Skin of body (tissue), 1 donor: ENCODE measurements at regions not wholly inside any gene's neighbourhood (a gene's known extent, or its start where the extent isn't known, plus 50 kb on each side); places are given as distances from the start of the nearest gene placed in this dataset.
"Not testable (repeated sequence)": the region's sequence is repeated elsewhere in the genome, so short reads cannot be mapped to it uniquely, and the experiment has no call there.

Experiments used
- DNase-seq: peaks from one replicate; lab custom pipeline; 2025; lab: John Stamatoyannopoulos, UW

- DNase-seq = peak; percentile 14
Observed at GRCh38 chr7:152949253-152949652, 189.7 kb downstream of the ACTR3B start.

- DNase-seq = no peak
Observed at GRCh38 chr7:152949790-152950189, 190.2 kb downstream of the ACTR3B start.

GRCh38 chr7:152956006-152956405 lies 196.5 kb downstream of the ACTR3B start:
- no peak for DNase-seq

- DNase-seq = no peak
Observed at GRCh38 chr7:152959610-152960009, 200.1 kb downstream of the ACTR3B start.

GRCh38 chr7:152961796-152962195 lies 202.2 kb downstream of the ACTR3B start:
- DNase-seq = not testable (repeated sequence)

- no peak for DNase-seq
Observed at GRCh38 chr7:152966189-152966588, 206.6 kb downstream of the ACTR3B start.

GRCh38 chr7:152967958-152968357 lies 208.4 kb downstream of the ACTR3B start:
- DNase-seq = no peak

- no peak for DNase-seq
Observed at GRCh38 chr7:152968514-152968913, 209.0 kb downstream of the ACTR3B start.

GRCh38 chr7:152969335-152969734 lies 209.8 kb downstream of the ACTR3B start:
- no peak for DNase-seq

GRCh38 chr7:152969839-152970238 lies 210.3 kb downstream of the ACTR3B start:
- DNase-seq = no peak

GRCh38 chr7:152970481-152970880 lies 210.9 kb downstream of the ACTR3B start:
- no peak for DNase-seq

GRCh38 chr7:152974577-152974976 lies 215.0 kb downstream of the ACTR3B start:
- no peak for DNase-seq

GRCh38 chr7:152975076-152975475 lies 215.5 kb downstream of the ACTR3B start:
- no peak for DNase-seq

- DNase-seq = no peak
Observed at GRCh38 chr7:152979376-152979775, 219.8 kb downstream of the ACTR3B start.

- DNase-seq = no peak
Observed at GRCh38 chr7:152984421-152984820, 224.9 kb downstream of the ACTR3B start.

- DNase-seq = no peak
Observed at GRCh38 chr7:152986376-152986775, 226.8 kb downstream of the ACTR3B start.

- DNase-seq = no peak
Observed at GRCh38 chr7:152987656-152988055, 228.1 kb downstream of the ACTR3B start.

GRCh38 chr7:152989889-152990380 lies 230.4 kb downstream of the ACTR3B start:
- DNase-seq = no peak

GRCh38 chr7:152998420-152998819 lies 238.9 kb downstream of the ACTR3B start:
- DNase-seq = no peak

GRCh38 chr7:153002115-153002514 lies 242.6 kb downstream of the ACTR3B start:
- no peak for DNase-seq

GRCh38 chr7:153002572-153002971 lies 243.0 kb downstream of the ACTR3B start:
- DNase-seq = no peak

- no peak for DNase-seq
Observed at GRCh38 chr7:153004341-153004740, 244.8 kb downstream of the ACTR3B start.

GRCh38 chr7:153005750-153006435 lies 246.3 kb downstream of the ACTR3B start:
- no peak for DNase-seq

GRCh38 chr7:153006452-153006851 lies 246.9 kb downstream of the ACTR3B start:
- no peak for DNase-seq
